ENCODE measurements at regions not wholly inside any gene's neighbourhood (a gene's known extent, or its start where the extent isn't known, plus 50 kb on each side); places are given as distances from the start of the nearest gene placed in this dataset.

GRCh38 chr17:5798094-5798493 lies 213.8 kb upstream of the NLRP1 start:
- no peak for DNase-seq (ENCODE audit: low spot score)
- no peak for TF ChIP-seq CTCF (IDR thresholded peaks at IDR 0.05; ENCODE audit: extremely low read depth, insufficient read depth, missing control alignments)
- in situ Hi-C loops (cut with MboI; ENCODE audit: low pct_unique_long_range_greater_than_20kb, low sequenced_read_pairs, unreplicated experiment) = no loop called here

DNA sequence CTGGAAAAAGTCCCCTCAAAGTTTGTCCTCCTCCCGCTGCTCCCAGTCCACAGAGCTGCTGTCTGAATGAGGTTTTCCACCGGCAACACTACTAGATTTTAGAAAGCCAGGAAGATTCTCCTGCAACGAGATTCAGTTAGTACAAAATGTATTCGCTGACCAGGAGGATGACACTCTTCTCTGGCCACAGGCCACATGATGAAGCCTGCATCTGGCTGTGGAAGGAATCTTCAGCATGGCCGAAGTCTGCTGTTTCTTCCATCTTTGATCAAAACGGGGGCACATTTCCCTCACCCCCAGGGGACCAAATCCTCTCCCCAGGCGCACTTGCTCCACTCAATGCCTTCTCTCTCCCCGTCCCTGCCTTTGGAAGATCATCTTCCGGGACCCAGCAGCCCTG lies 215.8 kb upstream of the NLRP1 start:
- in situ Hi-C loops (cut with MboI; ENCODE audit: low pct_unique_long_range_greater_than_20kb, low sequenced_read_pairs, unreplicated experiment) = no loop called here
- no peak for DNase-seq (ENCODE audit: low spot score)
- TF ChIP-seq CTCF (IDR thresholded peaks at IDR 0.05; ENCODE audit: extremely low read depth, insufficient read depth, missing control alignments) = no peak

- in situ Hi-C loops (cut with MboI; ENCODE audit: low pct_unique_long_range_greater_than_20kb, low sequenced_read_pairs, unreplicated experiment) = no loop called here
- DNase-seq (ENCODE audit: low spot score) = no peak
- TF ChIP-seq CTCF (IDR thresholded peaks at IDR 0.05; ENCODE audit: extremely low read depth, insufficient read depth, missing control alignments) = no peak
Observed at GRCh38 chr17:5800646-5801045, 216.3 kb upstream of the NLRP1 start.

- in situ Hi-C loops (cut with MboI; ENCODE audit: low pct_unique_long_range_greater_than_20kb, low sequenced_read_pairs, unreplicated experiment) = no loop called here
- no peak for TF ChIP-seq CTCF (IDR thresholded peaks at IDR 0.05; ENCODE audit: extremely low read depth, insufficient read depth, missing control alignments)
- DNase-seq (ENCODE audit: low spot score) = no peak
Observed at GRCh38 chr17:5804251-5804650, 219.9 kb upstream of the NLRP1 start.

GRCh38 chr17:5809056-5809455 lies 224.7 kb upstream of the NLRP1 start:
- no peak for TF ChIP-seq CTCF (IDR thresholded peaks at IDR 0.05; ENCODE audit: extremely low read depth, insufficient read depth, missing control alignments)
- DNase-seq (ENCODE audit: low spot score) = no peak
- in situ Hi-C loops (cut with MboI; ENCODE audit: low pct_unique_long_range_greater_than_20kb, low sequenced_read_pairs, unreplicated experiment) = no loop called here

- no peak for DNase-seq (ENCODE audit: low spot score)
- in situ Hi-C loops (cut with MboI; ENCODE audit: low pct_unique_long_range_greater_than_20kb, low sequenced_read_pairs, unreplicated experiment) = no loop called here
- no peak for TF ChIP-seq CTCF (IDR thresholded peaks at IDR 0.05; ENCODE audit: extremely low read depth, insufficient read depth, missing control alignments)
Observed at GRCh38 chr17:5809580-5810188, 225.4 kb upstream of the NLRP1 start.

- in situ Hi-C loops (cut with MboI; ENCODE audit: low pct_unique_long_range_greater_than_20kb, low sequenced_read_pairs, unreplicated experiment) = no loop called here
- no peak for DNase-seq (ENCODE audit: low spot score)
- no peak for TF ChIP-seq CTCF (IDR thresholded peaks at IDR 0.05; ENCODE audit: extremely low read depth, insufficient read depth, missing control alignments)
Observed at GRCh38 chr17:5812590-5812989, 228.3 kb upstream of the NLRP1 start.

Measured in GM13977 (cell line).